ENCODE measurements at regions not wholly inside any gene's neighbourhood (a gene's known extent, or its start where the extent isn't known, plus 50 kb on each side); places are given as distances from the start of the nearest gene placed in this dataset.
"Not testable (repeated sequence)": the region's sequence is repeated elsewhere in the genome, so short reads cannot be mapped to it uniquely, and the experiment has no call there.

GRCh38 chr2:34787341-34787740 is 1188.2 kb upstream of the FAM98A start:
- no peak overlapping the region for H3K4me3 ChIP-seq (ENCODE audit: insufficient read depth, low read depth, low read length, poor library complexity, severe bottlenecking)

GRCh38 chr2:34785206-34785785 is 1186.2 kb upstream of the FAM98A start:
- no peaks in the 10 kb centered on the region for H3K27me3 ChIP-seq (replicated peaks; ENCODE audit: control insufficient read depth, insufficient read depth, low read length, poor library complexity, severe bottlenecking)
- no peak overlapping the region for H3K4me3 ChIP-seq (ENCODE audit: insufficient read depth, low read depth, low read length, poor library complexity, severe bottlenecking)
- no peaks in the 10 kb centered on the region for H3K9me3 ChIP-seq (ENCODE audit: control insufficient read depth, low read length)
- H3K27ac ChIP-seq (ENCODE audit: insufficient read depth, low read length, poor library complexity, severe bottlenecking): no peak overlapping the region
- no peak for DNase-seq
- no peaks in the 10 kb centered on the region for H3K4me1 ChIP-seq (ENCODE audit: control insufficient read depth, insufficient read depth, low read length, poor library complexity, severe bottlenecking)
- no peaks in the 10 kb centered on the region for H3K36me3 ChIP-seq (ENCODE audit: control insufficient read depth, insufficient read depth, low read length)

More at GRCh38 chr2:34787341-34787740, 1188.2 kb upstream of the FAM98A start:
- Histone ChIP-seq H3K27ac (ENCODE audit: insufficient read depth, low read length, poor library complexity, severe bottlenecking) (no peak overlapping the region), H3K27me3 (replicated peaks; ENCODE audit: control insufficient read depth, insufficient read depth, low read length, poor library complexity, severe bottlenecking) (no peaks in the 10 kb centered on the region), H3K4me1 (ENCODE audit: control insufficient read depth, insufficient read depth, low read length, poor library complexity, severe bottlenecking) (no peaks in the 10 kb centered on the region), H3K36me3 (ENCODE audit: control insufficient read depth, insufficient read depth, low read length) (no peaks in the 10 kb centered on the region), H3K9me3 (ENCODE audit: control insufficient read depth, low read length) (no peaks in the 10 kb centered on the region)
- no peak for DNase-seq

- no peak overlapping the region for H3K4me3 ChIP-seq (ENCODE audit: insufficient read depth, low read depth, low read length, poor library complexity, severe bottlenecking)
- no peaks in the 10 kb centered on the region for H3K4me1 ChIP-seq (ENCODE audit: control insufficient read depth, insufficient read depth, low read length, poor library complexity, severe bottlenecking)
- no peaks in the 10 kb centered on the region for H3K36me3 ChIP-seq (ENCODE audit: control insufficient read depth, insufficient read depth, low read length)
- H3K27me3 ChIP-seq (replicated peaks; ENCODE audit: control insufficient read depth, insufficient read depth, low read length, poor library complexity, severe bottlenecking): no peaks in the 10 kb centered on the region
- H3K9me3 ChIP-seq (ENCODE audit: control insufficient read depth, low read length): no peaks in the 10 kb centered on the region
- DNase-seq: no peak
- H3K27ac ChIP-seq (ENCODE audit: insufficient read depth, low read length, poor library complexity, severe bottlenecking): no peak overlapping the region
Observed at GRCh38 chr2:34784701-34785100, 1185.6 kb upstream of the FAM98A start.

GRCh38 chr2:34750742-34751141 is 1151.6 kb upstream of the FAM98A start:
- H3K27me3 ChIP-seq (replicated peaks; ENCODE audit: control insufficient read depth, insufficient read depth, low read length, poor library complexity, severe bottlenecking); H3K4me1 ChIP-seq (ENCODE audit: control insufficient read depth, insufficient read depth, low read length, poor library complexity, severe bottlenecking); H3K27ac ChIP-seq (ENCODE audit: insufficient read depth, low read length, poor library complexity, severe bottlenecking); H3K4me3 ChIP-seq (ENCODE audit: insufficient read depth, low read depth, low read length, poor library complexity, severe bottlenecking); H3K9me3 ChIP-seq (ENCODE audit: control insufficient read depth, low read length); H3K36me3 ChIP-seq (ENCODE audit: control insufficient read depth, insufficient read depth, low read length); DNase-seq: not testable (repeated sequence)

GRCh38 chr2:34747643-34748042 is 1148.5 kb upstream of the FAM98A start:
- no peaks in the 10 kb centered on the region for H3K9me3 ChIP-seq (ENCODE audit: control insufficient read depth, low read length)
- no peaks in the 10 kb centered on the region for H3K27me3 ChIP-seq (replicated peaks; ENCODE audit: control insufficient read depth, insufficient read depth, low read length, poor library complexity, severe bottlenecking)
- no peaks in the 10 kb centered on the region for H3K4me1 ChIP-seq (ENCODE audit: control insufficient read depth, insufficient read depth, low read length, poor library complexity, severe bottlenecking)
- no peak for DNase-seq
- no peak overlapping the region for H3K27ac ChIP-seq (ENCODE audit: insufficient read depth, low read length, poor library complexity, severe bottlenecking)
- no peak overlapping the region for H3K4me3 ChIP-seq (ENCODE audit: insufficient read depth, low read depth, low read length, poor library complexity, severe bottlenecking)
- H3K36me3 ChIP-seq (ENCODE audit: control insufficient read depth, insufficient read depth, low read length): no peaks in the 10 kb centered on the region

GRCh38 chr2:34738691-34739090 is 1139.6 kb upstream of the FAM98A start:
- no peak overlapping the region for H3K4me3 ChIP-seq (ENCODE audit: insufficient read depth, low read depth, low read length, poor library complexity, severe bottlenecking)
- no peaks in the 10 kb centered on the region for H3K36me3 ChIP-seq (ENCODE audit: control insufficient read depth, insufficient read depth, low read length)
- no peaks in the 10 kb centered on the region for H3K9me3 ChIP-seq (ENCODE audit: control insufficient read depth, low read length)
- H3K4me1 ChIP-seq (ENCODE audit: control insufficient read depth, insufficient read depth, low read length, poor library complexity, severe bottlenecking): no peaks in the 10 kb centered on the region
- DNase-seq: no peak
- H3K27ac ChIP-seq (ENCODE audit: insufficient read depth, low read length, poor library complexity, severe bottlenecking): no peak overlapping the region
- no peaks in the 10 kb centered on the region for H3K27me3 ChIP-seq (replicated peaks; ENCODE audit: control insufficient read depth, insufficient read depth, low read length, poor library complexity, severe bottlenecking)

- Histone ChIP-seq H3K4me1 (ENCODE audit: control insufficient read depth, insufficient read depth, low read length, poor library complexity, severe bottlenecking) (no peaks in the 10 kb centered on the region), H3K27ac (ENCODE audit: insufficient read depth, low read length, poor library complexity, severe bottlenecking) (no peak overlapping the region), H3K9me3 (ENCODE audit: control insufficient read depth, low read length) (no peaks in the 10 kb centered on the region), H3K36me3 (ENCODE audit: control insufficient read depth, insufficient read depth, low read length) (no peaks in the 10 kb centered on the region), H3K27me3 (replicated peaks; ENCODE audit: control insufficient read depth, insufficient read depth, low read length, poor library complexity, severe bottlenecking) (no peaks in the 10 kb centered on the region), H3K4me3 (ENCODE audit: insufficient read depth, low read depth, low read length, poor library complexity, severe bottlenecking) (no peak overlapping the region)
- DNase-seq: no peak
Observed at GRCh38 chr2:34737146-34737545, 1138.0 kb upstream of the FAM98A start.

- no peaks in the 10 kb centered on the region for H3K9me3 ChIP-seq (ENCODE audit: control insufficient read depth, low read length)
- H3K27me3 ChIP-seq (replicated peaks; ENCODE audit: control insufficient read depth, insufficient read depth, low read length, poor library complexity, severe bottlenecking): no peaks in the 10 kb centered on the region
- no peaks in the 10 kb centered on the region for H3K4me1 ChIP-seq (ENCODE audit: control insufficient read depth, insufficient read depth, low read length, poor library complexity, severe bottlenecking)
- DNase-seq: no peak
- H3K27ac ChIP-seq (ENCODE audit: insufficient read depth, low read length, poor library complexity, severe bottlenecking): no peak overlapping the region
- H3K36me3 ChIP-seq (ENCODE audit: control insufficient read depth, insufficient read depth, low read length): no peaks in the 10 kb centered on the region
- H3K4me3 ChIP-seq (ENCODE audit: insufficient read depth, low read depth, low read length, poor library complexity, severe bottlenecking): no peak overlapping the region
Observed at GRCh38 chr2:34736482-34736881, 1137.4 kb upstream of the FAM98A start.

- Histone ChIP-seq H3K4me3 (ENCODE audit: insufficient read depth, low read depth, low read length, poor library complexity, severe bottlenecking) (no peak overlapping the region), H3K4me1 (ENCODE audit: control insufficient read depth, insufficient read depth, low read length, poor library complexity, severe bottlenecking) (no peaks in the 10 kb centered on the region), H3K36me3 (ENCODE audit: control insufficient read depth, insufficient read depth, low read length) (no peaks in the 10 kb centered on the region), H3K27me3 (replicated peaks; ENCODE audit: control insufficient read depth, insufficient read depth, low read length, poor library complexity, severe bottlenecking) (no peaks in the 10 kb centered on the region), H3K27ac (ENCODE audit: insufficient read depth, low read length, poor library complexity, severe bottlenecking) (no peak overlapping the region), H3K9me3 (ENCODE audit: control insufficient read depth, low read length) (peaks cover 3% of the 10 kb centered on the region)
- no peak for DNase-seq
Observed at GRCh38 chr2:34734662-34735061, 1135.6 kb upstream of the FAM98A start.

GRCh38 chr2:34734042-34734441 is 1134.9 kb upstream of the FAM98A start:
- Histone ChIP-seq H3K4me3 (ENCODE audit: insufficient read depth, low read depth, low read length, poor library complexity, severe bottlenecking) (no peak overlapping the region), H3K36me3 (ENCODE audit: control insufficient read depth, insufficient read depth, low read length) (no peaks in the 10 kb centered on the region), H3K27ac (ENCODE audit: insufficient read depth, low read length, poor library complexity, severe bottlenecking) (no peak overlapping the region), H3K27me3 (replicated peaks; ENCODE audit: control insufficient read depth, insufficient read depth, low read length, poor library complexity, severe bottlenecking) (no peaks in the 10 kb centered on the region), H3K4me1 (ENCODE audit: control insufficient read depth, insufficient read depth, low read length, poor library complexity, severe bottlenecking) (no peaks in the 10 kb centered on the region), H3K9me3 (ENCODE audit: control insufficient read depth, low read length) (peaks cover 3% of the 10 kb centered on the region)
- DNase-seq: no peak
